ENCODE measurements at regions not wholly inside any gene's neighbourhood (a gene's known extent, or its start where the extent isn't known, plus 50 kb on each side); places are given as distances from the start of the nearest gene placed in this dataset.

DNA sequence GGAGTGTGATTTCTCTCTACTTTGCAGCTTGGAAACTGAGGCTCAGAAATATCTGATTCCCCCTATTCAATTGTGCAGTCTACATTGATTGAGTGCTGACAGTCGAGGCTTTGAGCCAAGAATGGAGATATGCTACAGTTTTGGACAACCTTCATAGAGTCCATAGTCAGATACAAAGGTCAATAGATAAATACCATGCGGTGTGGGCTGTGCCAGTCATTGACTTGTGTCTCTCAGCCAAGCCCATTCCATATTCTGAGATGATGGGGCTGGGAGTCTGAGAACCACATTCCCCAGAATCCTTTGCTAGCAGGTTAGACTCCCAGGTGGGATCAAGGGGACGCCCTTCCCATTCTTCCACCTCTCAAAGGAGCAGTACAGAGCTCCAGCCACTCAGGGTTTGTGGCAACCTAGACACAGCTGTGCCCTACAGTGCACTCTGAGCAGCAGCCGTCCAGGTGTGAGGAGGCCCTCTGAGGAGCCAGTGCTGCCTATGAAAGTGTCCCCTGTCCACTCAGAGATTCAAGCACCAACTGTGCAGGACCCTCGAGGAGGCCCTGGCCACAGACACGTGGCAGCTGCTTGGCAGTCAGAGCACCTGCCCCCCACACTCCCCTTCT lies 348.3 kb downstream of the CYRIA start:
- DNase-seq (ENCODE audit: low read depth): no peak

DNA sequence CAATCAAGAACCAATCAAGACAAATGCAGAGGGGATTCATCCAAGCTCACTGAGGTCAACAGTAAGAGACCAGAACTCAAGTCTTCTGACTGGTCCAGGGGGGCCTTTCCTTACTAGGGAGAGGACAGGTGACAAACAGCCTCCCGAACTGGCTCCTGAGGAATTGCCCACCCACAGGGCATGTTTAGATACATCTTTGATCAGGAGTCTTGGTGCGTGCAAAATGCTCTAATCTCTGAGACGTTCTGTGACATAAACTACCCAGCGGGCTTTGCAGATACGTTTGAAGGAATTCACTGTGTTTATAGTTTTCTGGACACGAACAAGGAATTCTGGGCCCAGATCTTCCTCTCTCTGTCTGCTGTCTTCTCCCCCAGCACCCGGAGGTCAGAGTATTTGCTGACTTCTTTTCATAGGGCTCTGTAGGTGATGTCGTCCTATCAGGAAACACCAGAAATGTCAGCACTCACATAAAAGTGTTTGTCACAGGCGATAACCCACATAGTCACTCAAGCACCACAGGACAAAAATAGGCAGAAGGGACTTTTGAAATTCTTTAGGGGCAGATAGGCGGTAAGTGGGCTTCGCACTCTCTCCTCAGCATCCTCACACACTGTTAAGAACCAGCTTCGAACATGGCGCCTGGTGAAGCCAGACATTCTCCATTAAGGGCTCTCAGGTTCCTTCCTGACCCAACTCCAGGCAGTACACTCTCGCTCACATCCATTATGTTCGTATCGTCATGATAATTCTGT lies 349.0 kb downstream of the CYRIA start:
- DNase-seq (ENCODE audit: low read depth): no peak

DNA sequence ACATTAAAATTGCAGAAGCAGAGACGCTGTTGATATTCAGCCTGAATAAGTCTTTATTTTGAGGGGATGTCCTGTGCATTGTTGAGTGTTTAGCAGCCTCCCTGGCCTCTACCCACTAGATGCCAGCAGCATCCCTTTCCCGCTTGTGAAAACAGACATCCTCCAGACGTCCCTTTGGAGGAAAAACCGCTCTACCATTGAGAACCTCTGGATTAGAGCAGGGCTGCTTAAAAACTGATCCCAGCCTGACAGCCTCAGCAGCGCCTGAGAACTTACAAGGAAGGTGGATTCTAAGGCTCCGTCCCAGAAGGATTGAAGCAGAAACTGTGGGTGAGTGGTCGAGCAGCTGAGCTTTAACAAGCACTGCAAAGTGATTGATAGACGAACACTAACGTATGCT lies 349.7 kb downstream of the CYRIA start:
- no peak for DNase-seq (ENCODE audit: low read depth)

DNA sequence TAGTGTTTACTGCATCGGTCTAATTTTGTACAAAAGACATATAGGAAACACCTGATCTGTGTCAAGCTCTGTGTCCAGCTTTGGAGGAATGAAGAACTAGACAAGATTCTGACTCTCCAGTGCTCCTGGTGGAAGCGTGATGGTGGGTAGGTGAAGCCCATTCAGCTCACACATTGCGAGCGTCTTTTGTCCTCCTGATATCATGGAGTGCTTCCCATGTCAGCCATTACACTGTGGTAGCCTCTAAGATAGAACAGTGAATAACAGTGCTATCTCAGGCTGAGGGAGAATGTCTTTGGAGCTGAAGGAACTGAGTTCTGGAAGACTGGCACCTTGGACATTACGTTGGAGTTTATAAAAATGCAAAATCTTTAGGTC lies 350.2 kb downstream of the CYRIA start:
- no peak for DNase-seq (ENCODE audit: low read depth)

DNA sequence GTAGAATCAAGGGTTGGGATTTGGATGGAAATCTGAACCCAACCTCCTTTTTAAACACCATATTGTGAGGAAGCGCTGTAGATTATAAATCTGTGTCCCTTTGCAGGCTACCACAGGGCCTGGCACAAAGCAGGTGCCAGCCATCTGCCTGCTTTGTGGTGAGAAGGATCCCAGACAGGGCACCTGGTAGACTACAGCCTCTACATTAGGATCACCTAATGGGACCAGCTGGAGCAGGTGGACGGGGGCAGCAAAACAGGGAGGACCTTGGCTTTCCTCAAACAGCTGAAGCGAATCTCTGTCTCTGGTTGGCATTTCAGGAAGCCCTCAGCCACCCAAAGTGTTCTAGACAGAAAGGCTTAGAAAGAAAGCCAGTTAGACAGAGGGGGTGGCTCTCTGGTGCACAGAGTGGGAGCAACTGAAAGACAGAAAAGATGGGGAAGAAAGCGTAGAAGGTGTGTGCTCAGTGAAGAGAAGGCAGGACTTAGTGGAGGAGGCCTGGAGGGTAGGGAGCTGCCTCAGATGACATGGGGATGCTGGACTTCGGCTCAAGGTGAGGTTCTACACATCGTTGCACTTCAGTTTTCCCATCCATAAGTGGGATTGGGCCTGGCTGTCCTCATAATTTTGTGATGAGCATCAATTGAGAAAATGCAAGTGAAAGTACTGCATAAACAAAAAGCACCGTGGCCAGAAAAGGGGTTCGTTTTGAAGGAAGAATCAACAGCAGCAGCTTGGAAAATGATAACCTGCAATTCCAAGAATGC lies 350.8 kb downstream of the CYRIA start:
- DNase-seq (ENCODE audit: low read depth): no peak

DNA sequence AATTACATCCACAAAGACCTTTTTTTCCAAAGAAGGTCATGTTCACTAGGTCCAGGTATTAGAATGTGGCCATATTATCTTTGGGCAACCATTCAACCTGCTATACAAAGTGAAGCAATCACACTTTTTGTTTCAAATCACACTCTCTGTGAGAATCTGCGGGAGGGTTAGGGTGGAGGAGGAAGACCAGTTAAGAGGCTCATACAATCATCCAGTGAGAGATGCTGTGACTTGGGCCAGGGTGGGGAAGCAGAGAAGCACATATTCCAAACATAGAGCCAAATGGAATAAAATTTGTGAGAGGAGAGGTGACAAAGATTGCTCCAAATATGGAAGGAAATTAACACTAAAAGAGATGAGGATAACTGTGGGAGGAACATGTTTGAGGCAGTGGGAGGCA lies 351.6 kb downstream of the CYRIA start:
- no peak for DNase-seq (ENCODE audit: low read depth)

- DNase-seq (ENCODE audit: low read depth): no peak
Measured at GRCh38 chr2:16313235-16313975, 352.2 kb downstream of the CYRIA start.

- no peak for DNase-seq (ENCODE audit: low read depth)
Measured at GRCh38 chr2:16312771-16313170, 352.9 kb downstream of the CYRIA start.

GRCh38 chr2:16311521-16312440 lies 353.9 kb downstream of the CYRIA start:
- DNase-seq (ENCODE audit: low read depth): no peak

DNA sequence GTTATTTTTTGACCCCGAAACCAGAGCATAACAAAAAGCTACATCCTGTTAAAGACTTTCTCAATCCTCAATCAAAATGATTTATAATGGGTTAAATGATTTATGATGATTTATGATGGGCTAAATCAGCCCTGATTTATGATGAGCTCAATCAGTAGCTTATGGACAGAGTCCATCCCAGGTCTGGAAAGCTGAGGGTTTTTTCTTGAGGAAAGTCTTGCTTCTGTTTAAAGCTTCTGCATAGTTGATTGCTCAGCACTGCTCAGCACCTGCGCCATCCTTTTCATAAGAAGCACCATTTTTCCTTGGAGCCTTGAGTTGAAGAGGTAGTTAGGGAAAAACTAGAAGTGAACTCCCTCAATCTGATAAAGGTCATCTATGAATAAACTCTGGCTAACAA lies 356.8 kb downstream of the CYRIA start:
- no peak for DNase-seq (ENCODE audit: low read depth)

DNA sequence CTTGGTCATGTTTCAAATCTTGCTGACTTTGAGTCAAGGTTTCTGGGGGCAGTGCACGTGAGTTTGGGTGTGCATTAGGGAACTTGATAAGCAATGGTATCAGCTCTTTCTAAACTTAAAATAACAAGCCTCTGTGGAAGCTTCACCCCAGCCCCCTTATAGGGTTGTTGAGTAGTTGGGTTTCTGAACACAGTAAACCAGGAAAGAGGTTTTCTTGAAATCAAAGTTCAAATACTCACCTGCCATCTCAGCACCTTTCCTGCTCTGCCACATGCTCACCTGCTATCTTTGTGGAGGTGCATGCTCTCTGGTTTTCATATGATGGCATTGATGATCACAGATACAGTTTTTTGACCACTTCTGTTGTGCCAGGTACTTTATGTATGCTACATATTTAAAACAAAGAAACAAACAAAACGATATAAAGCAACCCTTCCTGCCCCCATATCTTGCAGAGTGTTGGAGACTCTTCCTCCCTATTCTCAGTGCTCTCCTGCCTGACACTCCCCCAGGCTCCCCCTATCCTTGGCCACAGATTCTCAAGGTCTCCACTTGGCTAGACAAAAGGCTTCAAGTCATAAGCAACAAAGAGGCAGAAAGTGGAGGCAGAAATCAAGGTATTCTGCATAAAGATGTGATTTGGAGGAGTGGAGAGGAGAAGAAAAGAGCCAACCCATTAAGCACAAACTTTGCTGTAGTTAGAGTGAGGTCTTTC lies 360.6 kb downstream of the CYRIA start:
- no peak for DNase-seq (ENCODE audit: low read depth)

GRCh38 chr2:16303761-16304160 lies 361.9 kb downstream of the CYRIA start:
- no peak for DNase-seq (ENCODE audit: low read depth)

DNA sequence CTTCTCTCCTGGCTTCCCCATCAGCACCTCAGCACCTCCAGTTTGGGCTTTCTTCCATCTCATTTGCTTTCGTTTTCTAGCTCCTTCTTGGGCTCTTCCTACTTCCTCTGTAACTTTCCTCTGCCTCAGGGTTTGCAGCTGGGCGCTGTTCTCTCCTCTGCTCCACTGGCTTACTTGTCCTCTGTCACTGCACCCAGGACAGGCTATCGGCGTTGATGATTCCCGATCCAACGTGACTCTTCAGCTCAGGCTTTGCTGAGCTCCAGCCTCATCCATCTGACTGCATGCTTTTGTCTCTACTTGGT lies 362.4 kb downstream of the CYRIA start:
- DNase-seq (ENCODE audit: low read depth): no peak

GRCh38 chr2:16302431-16303272 lies 362.3 kb downstream of the MYCN start:
- DNase-seq (ENCODE audit: low read depth): no peak

GRCh38 chr2:16301961-16302360 lies 361.6 kb downstream of the MYCN start:
- no peak for DNase-seq (ENCODE audit: low read depth)

GRCh38 chr2:16298866-16299265 lies 358.5 kb downstream of the MYCN start:
- DNase-seq (ENCODE audit: low read depth): no peak

- DNase-seq (ENCODE audit: low read depth): no peak
Measured at GRCh38 chr2:16296331-16297250, 356.2 kb downstream of the MYCN start.

- no peak for DNase-seq (ENCODE audit: low read depth)
Measured at GRCh38 chr2:16296038-16296290, 355.6 kb downstream of the MYCN start.

- DNase-seq (ENCODE audit: low read depth): no peak
Measured at GRCh38 chr2:16294791-16295190, 354.4 kb downstream of the MYCN start.

Data from stimulated activated CD4-positive, alpha-beta T cell treated with anti-CD3 and anti-CD28 coated beads, Interleukin-2, amount 100 ng/mL, for 4 hours (primary cell).